DOHH2 (cell line): ENCODE measurements at regions not wholly inside any gene's neighbourhood (a gene's known extent, or its start where the extent isn't known, plus 50 kb on each side); places are given as distances from the start of the nearest gene placed in this dataset.

ENCODE experiments used
- CTCF ChIP-seq: fragments of 200-600 bp; sonication (generic); IDR thresholded peaks from one replicate; pipeline ENCODE4 v1.5.1; 2014; ENCODE audit warnings: antibody characterized with exemption, mild to moderate bottlenecking, low read depth, low read length; ENCODE audit not compliant: poor library complexity, severe bottlenecking
- EZH2phosphoT487 ChIP-seq: fragments of 200-600 bp; sonication (generic); IDR thresholded peaks from 2 replicates; pipeline ENCODE4 v1.6.1; 2017; ENCODE audit warnings: borderline replicate concordance, mild to moderate bottlenecking, antibody characterized with exemption, low read length, moderate library complexity, mixed read lengths

- TF ChIP-seq CTCF (no peak), EZH2phosphoT487 (no peak)
Measured at GRCh38 chr17:37826497-37827430, 81.9 kb upstream of the HNF1B start.
